Gastrocnemius medialis (tissue), 4 donors: ENCODE measurements at regions not wholly inside any gene's neighbourhood (a gene's known extent, or its start where the extent isn't known, plus 50 kb on each side); places are given as distances from the start of the nearest gene placed in this dataset.

Experiments used
- ATAC-seq, 2 donors: fragments of 150-250 bp; one replicate each; pipeline ENCODE4 v1.9.1; 2016
- DNase-seq, 2 donors: peaks; one replicate each; pipeline ENCODE4 v3.0.0-alpha.2; 2019
- H3K27ac ChIP-seq, 4 donors: fragments of 200-600 bp; sonication (generic); 1 replicate in 1 of 4; 2 replicates in 3 of 4; pipeline ENCODE4 v1.5.1; 2016 to 2018; ENCODE audit warnings: mild to moderate bottlenecking in 2 of 4, moderate library complexity in 1 of 4
- H3K27me3 ChIP-seq, 3 donors: fragments of 200-600 bp; sonication (generic) in 2 of 3; 1 replicate in 1 of 3; 2 replicates in 2 of 3; pipeline versions ENCODE4 v1.5.1 to v1.6.0; 2016 to 2019; ENCODE audit warnings: mild to moderate bottlenecking in 1 of 3, moderate library complexity in 1 of 3
- H3K36me3 ChIP-seq, 2 donors: fragments of 200-600 bp; sonication (generic) in 1 of 2; one replicate each; pipeline ENCODE4 v1.5.1; 2017 to 2018
- H3K4me1 ChIP-seq, 2 donors: fragments of 200-600 bp; sonication (generic) in 1 of 2; one replicate each; pipeline ENCODE4 v1.5.1; 2016 to 2017; ENCODE audit warnings: mild to moderate bottlenecking in 2 of 2
- H3K4me3 ChIP-seq, 4 donors: fragments of 200-600 bp; sonication (generic) in 3 of 4; 1 replicate in 1 of 4; 2 replicates in 3 of 4; pipeline ENCODE4 v1.5.1; 2016 to 2019; ENCODE audit warnings: mild to moderate bottlenecking in 2 of 4
- H3K9me3 ChIP-seq, 3 donors: fragments of 200-600 bp; sonication (generic) in 2 of 3; 1 replicate in 1 of 3; 2 replicates in 2 of 3; pipeline ENCODE4 v1.5.1; 2016 to 2019
- POLR2A ChIP-seq, 2 donors: fragments of 450-650 bp; IDR thresholded peaks; one replicate each; pipeline ENCODE4 v1.6.1; 2017; ENCODE audit warnings: antibody characterized with exemption in 2 of 2, mild to moderate bottlenecking in 2 of 2, moderate library complexity in 2 of 2
- in situ Hi-C, 4 donors: fragments of 200-750 bp; cut with MboI; loops; one replicate each; pipeline versions ENCODE4 v1.15.0 to v1.8.0; 2017; ENCODE audit warnings: low sequenced_read_pairs in 4 of 4
- intact Hi-C: fragments of 100-400 bp; cut with DNase I; formaldehyde crosslinking; loops from one replicate; pipeline ENCODE4 v1.15.1; 2023; ENCODE audit warnings: low total_unique reads
- TF ChIP-seq, protein P1 (sequence below), 5 experiments: fragments of 450-650 bp in 3 of 5; fragments of 200-600 bp in 2 of 5; sonication (generic) in 2 of 5; IDR thresholded peaks in 4 of 5; conservative IDR thresholded peaks in 1 of 5; 1 replicate in 4 of 5; 2 replicates in 1 of 5; pipeline ENCODE4 v1.5.1; 2016 to 2019; ENCODE audit warnings: antibody characterized with exemption in 5 of 5, mild to moderate bottlenecking in 3 of 5, moderate library complexity in 3 of 5

DNA sequence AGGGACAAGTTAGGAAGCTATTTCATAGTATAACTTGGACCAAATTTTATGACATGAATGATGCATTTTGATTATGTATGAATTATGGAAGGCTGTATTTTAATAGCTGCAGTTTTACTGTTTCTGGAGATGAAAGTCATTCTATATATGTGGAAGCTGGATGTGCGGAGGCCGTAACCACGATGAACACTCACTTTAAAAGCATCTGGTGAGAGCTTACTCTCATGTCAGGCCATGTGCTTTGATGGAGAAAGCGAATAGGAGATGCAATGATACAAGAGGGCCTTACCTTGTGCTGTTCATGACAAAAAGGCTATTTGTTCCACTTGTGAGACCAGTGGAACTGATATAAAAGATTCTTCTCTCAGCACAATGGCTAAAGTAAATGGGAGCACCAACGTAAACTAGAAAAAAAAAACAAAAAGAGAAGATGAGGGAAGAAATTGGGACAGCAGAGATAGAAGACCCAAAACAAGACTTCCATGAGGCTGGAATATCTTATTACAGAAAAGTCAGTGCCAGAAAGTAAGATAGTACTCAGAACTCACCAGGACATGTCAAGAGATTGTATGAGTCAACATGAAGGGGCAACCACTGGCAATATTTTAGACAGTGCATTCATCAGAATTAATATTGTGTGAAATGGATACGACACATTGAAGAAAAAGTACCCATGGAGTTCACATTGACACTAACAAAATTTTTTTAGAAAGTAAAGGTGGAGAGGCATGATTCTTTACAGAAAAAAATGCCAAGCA, 63.3 kb upstream of the GAB1 start:
- Histone ChIP-seq H3K27ac (no peak overlapping the region), H3K27me3 (no peaks in the 10 kb centered on the region), H3K4me3 (no peak overlapping the region), H3K4me1 (no peaks in the 10 kb centered on the region), H3K36me3 (no peaks in the 10 kb centered on the region), H3K9me3 (no peaks in the 10 kb centered on the region)
- ATAC-seq (no peak), DNase-seq (no peak)
- TF ChIP-seq POLR2A (IDR thresholded peaks at IDR 0.05) = no peak
- TF ChIP-seq, protein P1, sequence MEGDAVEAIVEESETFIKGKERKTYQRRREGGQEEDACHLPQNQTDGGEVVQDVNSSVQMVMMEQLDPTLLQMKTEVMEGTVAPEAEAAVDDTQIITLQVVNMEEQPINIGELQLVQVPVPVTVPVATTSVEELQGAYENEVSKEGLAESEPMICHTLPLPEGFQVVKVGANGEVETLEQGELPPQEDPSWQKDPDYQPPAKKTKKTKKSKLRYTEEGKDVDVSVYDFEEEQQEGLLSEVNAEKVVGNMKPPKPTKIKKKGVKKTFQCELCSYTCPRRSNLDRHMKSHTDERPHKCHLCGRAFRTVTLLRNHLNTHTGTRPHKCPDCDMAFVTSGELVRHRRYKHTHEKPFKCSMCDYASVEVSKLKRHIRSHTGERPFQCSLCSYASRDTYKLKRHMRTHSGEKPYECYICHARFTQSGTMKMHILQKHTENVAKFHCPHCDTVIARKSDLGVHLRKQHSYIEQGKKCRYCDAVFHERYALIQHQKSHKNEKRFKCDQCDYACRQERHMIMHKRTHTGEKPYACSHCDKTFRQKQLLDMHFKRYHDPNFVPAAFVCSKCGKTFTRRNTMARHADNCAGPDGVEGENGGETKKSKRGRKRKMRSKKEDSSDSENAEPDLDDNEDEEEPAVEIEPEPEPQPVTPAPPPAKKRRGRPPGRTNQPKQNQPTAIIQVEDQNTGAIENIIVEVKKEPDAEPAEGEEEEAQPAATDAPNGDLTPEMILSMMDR (IDR thresholded peaks at IDR 0.05 in 4 of 5, conservative IDR thresholded peaks at IDR 0.05 in 1 of 5) = no peak
- intact Hi-C loops = no loop called here
- in situ Hi-C loops = no loop called here

GRCh38 chr4:143280861-143281260, 55.8 kb upstream of the GAB1 start:
- Histone ChIP-seq H3K27me3 (no peaks in the 10 kb centered on the region), H3K4me1 (peaks cover 2 to 3% of the 10 kb centered on the region in 2 donors), H3K36me3 (no peaks in the 10 kb centered on the region), H3K27ac (no peak overlapping the region), H3K9me3 (no peaks in the 10 kb centered on the region), H3K4me3 (no peak overlapping the region)
- TF ChIP-seq POLR2A (IDR thresholded peaks at IDR 0.05) = no peak
- TF ChIP-seq, protein P1 (IDR thresholded peaks at IDR 0.05 in 4 of 5, conservative IDR thresholded peaks at IDR 0.05 in 1 of 5) = no peak
- intact Hi-C loops = no loop called here
- DNase-seq = no peak
- in situ Hi-C loops = no loop called here
- ATAC-seq = no peak

DNA sequence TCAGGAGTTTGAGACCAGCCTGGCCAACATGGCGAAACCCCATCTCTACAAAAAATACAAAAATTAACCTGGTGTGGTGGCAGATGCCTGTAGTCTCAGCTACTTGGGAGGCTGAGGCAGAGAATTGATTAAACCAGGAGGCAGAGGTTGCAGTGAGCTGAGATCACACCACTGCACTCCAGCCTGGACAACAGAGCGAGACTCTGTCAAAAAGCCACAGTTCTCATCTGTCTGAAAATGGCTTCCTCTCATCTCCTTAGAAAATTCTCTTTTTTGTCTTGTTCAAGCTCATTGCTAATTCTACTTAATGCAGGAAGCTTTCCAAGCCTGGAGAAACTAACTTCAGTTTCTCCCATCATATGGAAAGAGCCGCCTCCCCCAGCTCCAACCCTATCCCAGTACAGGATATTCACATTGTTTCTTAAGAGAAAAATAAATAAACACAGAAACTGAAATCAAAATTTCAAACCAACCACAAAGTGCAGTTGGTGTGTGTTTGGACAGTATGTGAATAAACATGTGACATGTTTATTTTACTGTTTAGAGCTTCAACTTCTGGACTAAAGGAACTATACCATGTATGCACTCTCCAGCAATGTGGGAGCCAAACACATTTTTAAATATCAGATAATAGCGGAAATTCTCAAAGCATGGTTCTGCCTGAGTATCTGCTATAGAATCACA, 55.0 kb upstream of the GAB1 start:
- no peaks in the 10 kb centered on the region for H3K36me3 ChIP-seq
- peak overlapping the region in 2 of 4 donors; percentile 16 to 45 for H3K27ac ChIP-seq
- in situ Hi-C loops (no loop called here), intact Hi-C loops (no loop called here)
- no peaks in the 10 kb centered on the region for H3K27me3 ChIP-seq
- DNase-seq (no peak), ATAC-seq (no peak)
- no peaks in the 10 kb centered on the region for H3K9me3 ChIP-seq
- TF ChIP-seq, protein P1 (IDR thresholded peaks at IDR 0.05 in 4 of 5, conservative IDR thresholded peaks at IDR 0.05 in 1 of 5) = no peak
- no peak for TF ChIP-seq POLR2A (IDR thresholded peaks at IDR 0.05)
- H3K4me1 ChIP-seq = peaks cover 10 to 11% of the 10 kb centered on the region in 2 donors
- H3K4me3 ChIP-seq = no peak overlapping the region

DNA sequence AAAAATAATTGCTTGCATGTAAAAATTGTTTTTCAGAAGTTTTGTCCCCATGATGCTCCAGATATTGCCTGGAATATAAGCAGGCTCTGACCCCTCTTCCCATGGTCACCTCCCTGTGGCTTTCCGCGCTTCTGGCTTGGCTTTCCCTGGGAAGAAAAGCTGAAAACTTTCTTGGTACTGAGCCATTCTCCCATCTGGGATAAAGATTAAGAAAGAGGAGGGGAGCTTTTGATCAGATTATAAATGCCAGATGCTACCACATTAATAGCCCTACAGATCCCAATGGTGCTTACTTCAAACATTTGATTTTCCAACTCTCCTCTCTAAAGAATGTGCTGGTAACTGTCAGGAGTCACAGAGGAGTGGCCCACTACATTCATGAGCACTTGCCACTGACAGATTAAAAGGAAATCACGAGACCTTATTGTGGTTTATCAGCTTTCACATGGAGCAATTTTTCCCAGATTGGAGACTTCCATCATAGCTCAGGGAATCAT, 54.4 kb upstream of the GAB1 start:
- Histone ChIP-seq H3K4me1 (peaks cover 16 to 17% of the 10 kb centered on the region in 2 donors), H3K27me3 (no peaks in the 10 kb centered on the region), H3K4me3 (no peak overlapping the region), H3K36me3 (no peaks in the 10 kb centered on the region), H3K9me3 (no peaks in the 10 kb centered on the region), H3K27ac (peak overlapping the region in 2 of 4 donors; percentile 16 to 45)
- TF ChIP-seq POLR2A (IDR thresholded peaks at IDR 0.05) = no peak
- TF ChIP-seq, protein P1 (IDR thresholded peaks at IDR 0.05 in 4 of 5, conservative IDR thresholded peaks at IDR 0.05 in 1 of 5) = no peak
- no peak for DNase-seq
- peak; percentile 65 to 73 for ATAC-seq
- in situ Hi-C loops = no loop called here
- intact Hi-C loops = no loop called here
